H9 (cell line): ENCODE measurements at regions not wholly inside any gene's neighbourhood (a gene's known extent, or its start where the extent isn't known, plus 50 kb on each side); places are given as distances from the start of the nearest gene placed in this dataset.

Experiments
- DNase-seq: peaks from one replicate; pipeline ENCODE4 v3.0.0-alpha.2; 2017
- H2AFZ ChIP-seq: one replicate; pipeline ENCODE4 v1.6.1; 2013; ENCODE audit warnings: mild to moderate bottlenecking, low read length, control low read depth, moderate library complexity
- H2AK5ac ChIP-seq: 2 replicates; pipeline ENCODE4 v1.6.1; 2013; ENCODE audit warnings: low read length, control low read depth, mixed read lengths; ENCODE audit not compliant: insufficient read length
- H2BK120ac ChIP-seq: one replicate; pipeline ENCODE4 v1.6.1; 2013; ENCODE audit warnings: low read depth, mild to moderate bottlenecking, low read length, control low read depth, inconsistent platforms; ENCODE audit not compliant: poor library complexity, severe bottlenecking
- H2BK12ac ChIP-seq: 2 replicates; pipeline ENCODE4 v1.6.1; 2013; ENCODE audit warnings: low read length, control low read depth, mixed read lengths, low read depth; ENCODE audit not compliant: insufficient read length
- H2BK15ac ChIP-seq: 2 replicates; pipeline ENCODE4 v1.6.1; 2013; ENCODE audit warnings: low read depth, low read length, control low read depth
- H2BK20ac ChIP-seq: one replicate; pipeline ENCODE4 v1.6.1; 2013; ENCODE audit warnings: low read depth, mild to moderate bottlenecking, low read length, control low read depth, inconsistent platforms; ENCODE audit not compliant: poor library complexity, severe bottlenecking
- H2BK5ac ChIP-seq: 2 replicates; pipeline ENCODE4 v1.6.1; 2013; ENCODE audit warnings: low read length, control low read depth, mixed read lengths; ENCODE audit not compliant: insufficient read length
- H3K14ac ChIP-seq: 2 replicates; pipeline ENCODE4 v1.6.1; 2013; ENCODE audit warnings: low read length, control low read depth; ENCODE audit not compliant: insufficient read depth
- H3K18ac ChIP-seq: 2 replicates; pipeline ENCODE4 v1.6.1; 2013; ENCODE audit warnings: low read depth, mild to moderate bottlenecking, mixed read lengths, low read length, control low read depth; ENCODE audit not compliant: insufficient read length
- H3K23ac ChIP-seq: 2 replicates; pipeline ENCODE4 v1.6.1; 2013; ENCODE audit warnings: low read length, control low read depth, mixed read lengths, low read depth; ENCODE audit not compliant: insufficient read length
- H3K23me2 ChIP-seq: 2 replicates; pipeline ENCODE4 v1.6.1; 2013; ENCODE audit warnings: low read depth, mild to moderate bottlenecking, mixed read lengths, low read length, control low read depth; ENCODE audit not compliant: insufficient read length, poor library complexity, severe bottlenecking
- H3K27ac ChIP-seq: 2 replicates; pipeline ENCODE4 v1.5.1; 2013; ENCODE audit warnings: low read length, control low read depth, mixed read lengths, low read depth; ENCODE audit not compliant: insufficient read length
- H3K27me3 ChIP-seq: 2 replicates; pipeline ENCODE4 v1.6.1; 2013; ENCODE audit warnings: low read length, control low read depth, inconsistent platforms; ENCODE audit not compliant: insufficient read depth
- H3K4ac ChIP-seq: 2 replicates; pipeline ENCODE4 v1.6.1; 2013; ENCODE audit warnings: low read depth, mild to moderate bottlenecking, control low read depth, inconsistent platforms, low read length, moderate library complexity
- H3K4me1 ChIP-seq: 2 replicates; pipeline ENCODE4 v1.6.1; 2013; ENCODE audit warnings: low read length, control low read depth, inconsistent platforms; ENCODE audit not compliant: insufficient read depth
- H3K4me2 ChIP-seq: 2 replicates; pipeline ENCODE4 v1.6.1; 2013; ENCODE audit warnings: low read length, control low read depth, mixed read lengths; ENCODE audit not compliant: insufficient read length, insufficient read depth
- H3K56ac ChIP-seq: 2 replicates; pipeline ENCODE4 v1.6.1; 2013; ENCODE audit warnings: low read depth, mild to moderate bottlenecking, mixed read lengths, low read length, control low read depth; ENCODE audit not compliant: insufficient read length
- H3K79me1 ChIP-seq: 2 replicates; pipeline ENCODE4 v1.6.1; 2013; ENCODE audit warnings: low read depth, mild to moderate bottlenecking, moderate library complexity, low read length, control low read depth, inconsistent platforms; ENCODE audit not compliant: insufficient read depth, poor library complexity, severe bottlenecking
- H3K79me2 ChIP-seq: 2 replicates; pipeline ENCODE4 v1.6.1; 2013; ENCODE audit warnings: low read length, control low read depth, inconsistent platforms; ENCODE audit not compliant: insufficient read depth
- H3K9ac ChIP-seq: 2 replicates; pipeline ENCODE4 v1.6.1; 2013; ENCODE audit warnings: low read length, control low read depth, mixed read lengths; ENCODE audit not compliant: insufficient read length; ENCODE audit errors: extremely low read depth
- H3K9me3 ChIP-seq: one replicate; pipeline ENCODE4 v1.6.1; 2013; ENCODE audit warnings: low read depth, low read length, inconsistent platforms; ENCODE audit not compliant: control insufficient read depth
- H3T11ph ChIP-seq: one replicate; pipeline ENCODE4 v1.6.1; 2013; ENCODE audit warnings: mild to moderate bottlenecking, low read length, control low read depth, inconsistent platforms
- H4K20me1 ChIP-seq: one replicate; pipeline ENCODE4 v1.6.1; 2013; ENCODE audit not compliant: control insufficient read depth, insufficient read length, insufficient read depth
- H4K5ac ChIP-seq: 2 replicates; pipeline ENCODE4 v1.6.1; 2013; ENCODE audit warnings: low read depth, mild to moderate bottlenecking, mixed read lengths, low read length, control low read depth; ENCODE audit not compliant: insufficient read length
- H4K8ac ChIP-seq: replicated peaks from 2 replicates; pipeline ENCODE4 v1.6.1; 2013; ENCODE audit warnings: low read length, control low read depth, mixed read lengths, low read depth; ENCODE audit not compliant: insufficient read length
- H4K91ac ChIP-seq: 2 replicates; pipeline ENCODE4 v1.6.1; 2013; ENCODE audit warnings: low read depth, mild to moderate bottlenecking, moderate library complexity, mixed read lengths, low read length, control low read depth; ENCODE audit not compliant: insufficient read length
- H3K27ac Mint-ChIP-seq, 3 experiments: 2 replicates in 2 of 3; 3 replicates in 1 of 3; pipeline ENCODE4 v1.8.0; 2020 to 2021; ENCODE audit warnings: mixed read lengths in 3 of 3, mild to moderate bottlenecking in 1 of 3, moderate library complexity in 1 of 3
- H3K27me3 Mint-ChIP-seq: 2 replicates; pipeline ENCODE4 v1.8.0; 2021; ENCODE audit warnings: low read depth, mild to moderate bottlenecking, moderate library complexity, mixed read lengths
- H3K36me3 Mint-ChIP-seq, 3 experiments: 2 replicates in 2 of 3; 3 replicates in 1 of 3; pipeline ENCODE4 v1.8.0; 2020 to 2021; ENCODE audit warnings: low read depth in 3 of 3, mixed read lengths in 3 of 3; ENCODE audit not compliant: insufficient read depth in 1 of 3
- H3K4me1 Mint-ChIP-seq, 2 experiments: 2 replicates each; pipeline ENCODE4 v1.8.0; 2020; ENCODE audit warnings: mixed read lengths in 2 of 2
- H3K4me3 Mint-ChIP-seq, 2 experiments: 2 replicates in 1 of 2; 3 replicates in 1 of 2; pipeline ENCODE4 v1.8.0; 2020 to 2021; ENCODE audit warnings: mild to moderate bottlenecking in 2 of 2, mixed read lengths in 2 of 2, moderate library complexity in 1 of 2
- H3K9me3 Mint-ChIP-seq, 2 experiments: 2 replicates in 1 of 2; 3 replicates in 1 of 2; pipeline ENCODE4 v1.8.0; 2020; ENCODE audit warnings: mild to moderate bottlenecking in 2 of 2, mixed read lengths in 2 of 2, moderate library complexity in 1 of 2
- CTCF ChIP-seq: fragments of 200-600 bp; sonication (generic); conservative IDR thresholded peaks from 3 replicates; pipeline ENCODE4 v1.8.0; 2021; ENCODE audit warnings: antibody characterized with exemption, mild to moderate bottlenecking
- WGBS: extraction: QIAGEN DNeasy Blood & Tissue Kit; methylation state at CpG from one replicate; pipeline ENCODE4 v1.1.7; 2013; ENCODE audit warnings: missing lambda C conversion rate, low lambda C conversion rate, mixed read lengths; ENCODE audit not compliant: insufficient read length; ENCODE audit errors: extremely low coverage; 5-methylcytosine and 5-hydroxymethylcytosine counted together

GRCh38 chr18:2466978-2467377 is 104.3 kb downstream of the METTL4 start:
- no peak overlapping the region for H4K91ac ChIP-seq
- H3K4me1 Mint-ChIP-seq: no peaks in the 10 kb centered on the region
- H3K9me3 ChIP-seq: no peaks in the 10 kb centered on the region
- H3K4me1 ChIP-seq: no peaks in the 10 kb centered on the region
- H3K79me1 ChIP-seq: no peaks in the 10 kb centered on the region
- H3K36me3 Mint-ChIP-seq: no peaks in the 10 kb centered on the region
- no peak overlapping the region for H2BK120ac ChIP-seq
- no peak overlapping the region for H2AK5ac ChIP-seq
- no peak overlapping the region for H3K27ac Mint-ChIP-seq
- no peak overlapping the region for H3K4ac ChIP-seq
- H3K14ac ChIP-seq: no peak overlapping the region
- no peak overlapping the region for H3T11ph ChIP-seq
- no peak; the same call in 2 of the 3 replicates for TF ChIP-seq CTCF
- no peaks in the 10 kb centered on the region; a peak in 1 of 5 replicates for H3K9me3 Mint-ChIP-seq
- H3K27me3 Mint-ChIP-seq: peaks cover 1% of the 10 kb centered on the region; the same call in 1 of the 2 replicates
- no peak overlapping the region for H3K4me2 ChIP-seq
- H2BK5ac ChIP-seq: no peak overlapping the region
- H3K9ac ChIP-seq: no peak overlapping the region
- H3K4me3 Mint-ChIP-seq: no peak overlapping the region
- no peak overlapping the region for H3K27ac ChIP-seq
- H4K8ac ChIP-seq: no peak overlapping the region
- H2BK15ac ChIP-seq: no peak overlapping the region
- no peak for DNase-seq
- H3K23me2 ChIP-seq: no peaks in the 10 kb centered on the region
- no peaks in the 10 kb centered on the region for H3K27me3 ChIP-seq
- no peak overlapping the region for H2BK20ac ChIP-seq
- H2BK12ac ChIP-seq: no peak overlapping the region
- H3K79me2 ChIP-seq: no peaks in the 10 kb centered on the region
- H2AFZ ChIP-seq: no peak overlapping the region
- H4K20me1 ChIP-seq: no peaks in the 10 kb centered on the region
- no peak overlapping the region for H3K18ac ChIP-seq
- H3K23ac ChIP-seq: no peak overlapping the region
- H3K56ac ChIP-seq: no peak overlapping the region
- WGBS: no CpG with 5 or more reads among the region's 1 CpG
- H4K5ac ChIP-seq: no peak overlapping the region
